ENCODE measurements at regions not wholly inside any gene's neighbourhood (a gene's known extent, or its start where the extent isn't known, plus 50 kb on each side); places are given as distances from the start of the nearest gene placed in this dataset.

DNA sequence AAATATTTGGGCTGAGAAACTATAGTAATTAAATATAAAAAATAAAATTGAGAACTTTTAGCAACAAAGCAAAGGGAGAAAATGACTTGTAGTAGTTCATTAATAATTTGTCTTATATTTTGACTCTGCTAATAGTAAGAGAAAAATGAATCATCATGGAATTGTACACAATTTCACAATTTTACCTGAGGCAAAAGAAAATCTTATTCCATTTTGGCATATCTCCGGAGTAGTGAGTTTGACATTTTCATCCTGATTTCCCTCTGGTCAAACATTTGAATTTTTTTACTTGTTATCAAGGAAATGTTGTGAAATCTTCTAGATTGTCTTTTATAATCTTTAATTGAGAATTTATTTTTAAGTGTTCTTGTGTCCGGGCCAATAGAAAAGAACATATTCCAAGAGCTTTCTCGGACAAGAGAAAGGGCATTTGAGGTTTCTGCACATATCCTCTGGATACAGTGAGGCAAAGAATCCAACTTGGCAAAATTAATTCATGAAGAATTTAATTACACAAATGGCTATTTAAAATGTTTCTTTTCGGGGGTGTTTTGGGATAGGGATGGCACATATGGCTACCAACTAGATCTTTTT lies 89.3 kb upstream of the IGSF10 start:
- no peak for DNase-seq (ENCODE audit: low read depth)
- H3K4me3 ChIP-seq (ENCODE audit: low read depth, low read length): no peak overlapping the region
- no peak for TF ChIP-seq CTCF (IDR thresholded peaks at IDR 0.05; ENCODE audit: low read depth, low read length, missing control alignments)

DNA sequence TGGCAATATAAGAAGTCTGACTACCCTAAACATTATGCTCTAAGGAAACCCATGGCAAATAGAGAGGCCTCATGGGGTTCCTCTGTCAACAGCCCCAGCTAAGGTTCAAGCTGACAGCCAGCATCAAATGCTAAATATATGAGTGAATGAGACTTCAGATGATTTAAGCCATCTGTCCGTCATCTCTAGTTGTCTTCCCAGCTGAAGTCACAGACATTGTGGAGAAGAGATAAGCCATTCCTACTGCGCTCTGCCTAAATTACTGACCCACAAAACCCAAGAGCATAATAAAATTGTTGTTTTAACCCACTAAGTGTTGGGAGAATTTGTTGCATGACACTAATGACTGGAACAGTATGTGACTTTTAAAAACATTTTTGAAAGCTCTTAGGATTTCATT lies 87.3 kb upstream of the IGSF10 start:
- no peak overlapping the region for H3K4me3 ChIP-seq (ENCODE audit: low read depth, low read length)
- no peak for DNase-seq (ENCODE audit: low read depth)
- TF ChIP-seq CTCF (IDR thresholded peaks at IDR 0.05; ENCODE audit: low read depth, low read length, missing control alignments): no peak

GRCh38 chr3:151544164-151544548 lies 83.3 kb upstream of the IGSF10 start:
- no peak for DNase-seq (ENCODE audit: low read depth)
- no peak for TF ChIP-seq CTCF (IDR thresholded peaks at IDR 0.05; ENCODE audit: low read depth, low read length, missing control alignments)

GRCh38 chr3:151541178-151541577 lies 80.3 kb upstream of the IGSF10 start:
- TF ChIP-seq CTCF (IDR thresholded peaks at IDR 0.05; ENCODE audit: low read depth, low read length, missing control alignments): no peak
- no peak for DNase-seq (ENCODE audit: low read depth)
- H3K4me3 ChIP-seq (ENCODE audit: low read depth, low read length): no peak overlapping the region

More at GRCh38 chr3:151544164-151544548, 83.3 kb upstream of the IGSF10 start:
- no peak overlapping the region for H3K4me3 ChIP-seq (ENCODE audit: low read depth, low read length)

DNA sequence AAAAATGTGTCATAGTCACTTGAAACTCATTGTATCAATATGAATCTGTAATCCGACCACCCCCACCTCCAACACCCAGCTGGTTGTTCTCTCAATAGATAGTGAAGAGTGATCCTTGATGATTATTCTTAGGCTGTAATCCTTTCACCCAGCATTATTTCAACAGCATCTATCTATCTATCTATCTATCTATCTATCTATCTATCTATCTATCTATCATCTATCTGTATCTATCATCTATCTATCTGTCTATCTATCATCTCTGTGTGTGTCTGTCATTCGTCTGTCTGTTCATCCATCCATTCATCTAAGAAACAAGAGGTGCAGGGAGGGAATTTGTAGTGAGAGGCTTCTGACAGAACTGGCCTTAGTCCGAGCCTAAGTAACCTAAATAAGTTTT lies 78.7 kb upstream of the IGSF10 start:
- no peak for TF ChIP-seq CTCF (IDR thresholded peaks at IDR 0.05; ENCODE audit: low read depth, low read length, missing control alignments)
- no peak for DNase-seq (ENCODE audit: low read depth)
- no peak overlapping the region for H3K4me3 ChIP-seq (ENCODE audit: low read depth, low read length)

DNA sequence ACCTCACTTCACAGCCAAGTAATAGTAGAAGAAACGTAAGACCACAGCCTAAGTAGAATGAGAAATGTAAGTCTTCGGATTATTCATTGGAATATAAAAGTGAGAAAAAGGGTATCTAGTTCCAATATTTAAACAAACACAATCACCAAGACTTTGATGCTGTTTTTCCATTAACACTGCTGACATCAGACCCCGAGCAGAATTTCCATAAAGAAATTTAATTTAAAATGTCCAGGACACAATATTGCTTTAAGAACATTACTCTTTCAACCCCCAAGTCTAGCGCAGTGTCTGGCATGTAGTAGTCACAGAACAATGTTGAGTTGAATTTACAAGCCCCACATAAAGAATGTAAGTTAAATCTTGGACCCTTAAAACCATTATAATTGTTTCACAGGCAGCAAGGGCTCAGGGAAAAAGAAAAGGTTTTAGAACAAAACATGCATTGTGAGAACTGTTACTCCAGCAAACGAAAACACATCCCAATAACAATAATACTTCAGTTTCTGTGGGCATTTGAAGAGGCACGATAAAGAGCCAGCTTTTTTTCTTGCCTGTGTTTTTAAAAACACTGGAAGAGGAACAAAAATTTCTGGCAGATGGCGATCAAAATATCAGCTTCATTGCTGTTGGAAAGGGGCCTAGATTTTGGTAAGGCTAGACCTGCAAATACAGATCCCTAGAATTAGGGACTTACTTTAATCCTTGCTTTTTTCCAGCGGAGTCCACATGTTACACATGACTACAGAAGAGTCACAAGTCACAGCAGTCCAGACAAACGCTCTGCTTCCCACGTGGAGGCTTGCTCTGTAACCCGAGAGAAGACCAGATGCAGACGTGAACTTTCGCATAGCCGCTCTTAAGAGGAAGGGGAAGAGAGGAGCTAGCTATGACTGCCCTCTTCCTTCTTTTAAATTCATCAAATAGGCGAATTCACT lies 77.9 kb upstream of the IGSF10 start:
- H3K4me3 ChIP-seq (ENCODE audit: low read depth, low read length): no peak overlapping the region
- no peak for TF ChIP-seq CTCF (IDR thresholded peaks at IDR 0.05; ENCODE audit: low read depth, low read length, missing control alignments)
- DNase-seq (ENCODE audit: low read depth): no peak

Measured in GM12864 (cell line).